ENCODE measurements at regions not wholly inside any gene's neighbourhood (a gene's known extent, or its start where the extent isn't known, plus 50 kb on each side); places are given as distances from the start of the nearest gene placed in this dataset.

- TF ChIP-seq, protein P1, sequence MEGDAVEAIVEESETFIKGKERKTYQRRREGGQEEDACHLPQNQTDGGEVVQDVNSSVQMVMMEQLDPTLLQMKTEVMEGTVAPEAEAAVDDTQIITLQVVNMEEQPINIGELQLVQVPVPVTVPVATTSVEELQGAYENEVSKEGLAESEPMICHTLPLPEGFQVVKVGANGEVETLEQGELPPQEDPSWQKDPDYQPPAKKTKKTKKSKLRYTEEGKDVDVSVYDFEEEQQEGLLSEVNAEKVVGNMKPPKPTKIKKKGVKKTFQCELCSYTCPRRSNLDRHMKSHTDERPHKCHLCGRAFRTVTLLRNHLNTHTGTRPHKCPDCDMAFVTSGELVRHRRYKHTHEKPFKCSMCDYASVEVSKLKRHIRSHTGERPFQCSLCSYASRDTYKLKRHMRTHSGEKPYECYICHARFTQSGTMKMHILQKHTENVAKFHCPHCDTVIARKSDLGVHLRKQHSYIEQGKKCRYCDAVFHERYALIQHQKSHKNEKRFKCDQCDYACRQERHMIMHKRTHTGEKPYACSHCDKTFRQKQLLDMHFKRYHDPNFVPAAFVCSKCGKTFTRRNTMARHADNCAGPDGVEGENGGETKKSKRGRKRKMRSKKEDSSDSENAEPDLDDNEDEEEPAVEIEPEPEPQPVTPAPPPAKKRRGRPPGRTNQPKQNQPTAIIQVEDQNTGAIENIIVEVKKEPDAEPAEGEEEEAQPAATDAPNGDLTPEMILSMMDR (IDR thresholded peaks at IDR 0.05; ENCODE audit: low read depth, low read length): no peak
- no peak for DNase-seq (ENCODE audit: low read depth in 2 of 2)
- H3K4me3 ChIP-seq (replicated peaks in 1 of 2; ENCODE audit: low read depth in 2 of 2, low read length in 2 of 2): no peak overlapping the region
These were observed 164.9 kb downstream of the UFM1 start for GRCh38 chr13:38514575-38514974.

DNA sequence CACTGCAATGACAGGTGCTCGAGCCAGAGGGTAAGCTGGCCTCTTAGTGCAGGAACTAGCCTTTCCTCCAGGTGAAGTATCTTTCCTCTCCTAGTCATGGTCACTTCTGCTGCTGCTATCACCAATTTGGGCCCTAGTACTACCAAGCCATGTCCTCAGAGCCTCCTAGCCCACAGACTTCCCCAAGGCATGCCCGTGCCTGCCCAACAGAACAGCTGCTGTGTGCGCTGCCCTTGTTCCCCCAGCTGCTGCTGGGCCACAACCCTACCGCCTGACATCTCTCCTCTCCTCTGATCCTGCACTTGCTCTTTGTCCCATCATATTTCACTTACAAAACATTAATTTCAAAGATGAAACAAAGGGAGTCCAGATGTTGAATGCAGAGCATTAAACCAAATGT lies 168.5 kb upstream of the FREM2 start:
- TF ChIP-seq, protein P1 (IDR thresholded peaks at IDR 0.05; ENCODE audit: low read depth, low read length): no peak
- H3K4me3 ChIP-seq (replicated peaks in 1 of 2; ENCODE audit: low read depth in 2 of 2, low read length in 2 of 2): no peak overlapping the region
- no peak for DNase-seq (ENCODE audit: low read depth in 2 of 2)

DNA sequence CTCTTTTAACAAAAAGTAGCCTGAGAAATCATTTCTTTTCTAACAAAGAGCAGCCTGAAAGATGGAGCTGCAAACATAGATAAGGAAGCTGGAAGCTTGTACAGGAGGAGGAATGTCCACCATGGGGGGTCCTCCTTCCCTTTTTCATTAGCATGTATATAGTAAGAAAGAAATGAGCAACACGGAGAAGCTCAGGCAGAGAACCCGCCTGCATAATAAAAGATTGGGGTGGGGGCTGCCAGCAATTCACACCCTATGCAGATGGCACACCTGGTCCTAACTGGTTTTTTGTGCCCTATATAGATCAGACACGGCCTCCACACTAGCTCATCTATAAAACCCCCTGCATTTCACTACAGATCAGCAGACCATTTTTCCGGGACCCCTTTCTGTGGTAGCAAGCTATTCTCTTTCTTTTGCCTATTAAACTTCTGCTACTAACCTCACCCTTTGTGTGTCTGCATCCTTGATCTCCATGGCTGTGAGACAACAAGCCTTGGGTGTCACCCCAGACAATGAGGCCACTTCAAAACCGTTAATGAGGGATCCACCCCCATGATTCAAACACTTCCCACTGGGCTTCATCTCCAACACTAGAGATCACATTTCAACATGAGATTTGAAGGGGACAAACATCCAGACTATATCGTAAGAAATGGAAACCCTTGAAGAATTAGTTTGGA lies 167.5 kb upstream of the FREM2 start:
- TF ChIP-seq, protein P1 (IDR thresholded peaks at IDR 0.05; ENCODE audit: low read depth, low read length): no peak
- no peak for DNase-seq (ENCODE audit: low read depth in 2 of 2)
- H3K4me3 ChIP-seq (replicated peaks in 1 of 2; ENCODE audit: low read depth in 2 of 2, low read length in 2 of 2): no peak overlapping the region

- H3K4me3 ChIP-seq (replicated peaks in 1 of 2; ENCODE audit: low read depth in 2 of 2, low read length in 2 of 2): no peak overlapping the region
- TF ChIP-seq, protein P1 (IDR thresholded peaks at IDR 0.05; ENCODE audit: low read depth, low read length): no peak
- DNase-seq (ENCODE audit: low read depth in 2 of 2): no peak
These were observed 166.8 kb upstream of the FREM2 start for GRCh38 chr13:38520041-38520440.

- no peak for DNase-seq (ENCODE audit: low read depth in 2 of 2)
- TF ChIP-seq, protein P1 (IDR thresholded peaks at IDR 0.05; ENCODE audit: low read depth, low read length): no peak
- no peak overlapping the region for H3K4me3 ChIP-seq (replicated peaks in 1 of 2; ENCODE audit: low read depth in 2 of 2, low read length in 2 of 2)
These were observed 159.7 kb upstream of the FREM2 start for GRCh38 chr13:38527140-38527539.

DNA sequence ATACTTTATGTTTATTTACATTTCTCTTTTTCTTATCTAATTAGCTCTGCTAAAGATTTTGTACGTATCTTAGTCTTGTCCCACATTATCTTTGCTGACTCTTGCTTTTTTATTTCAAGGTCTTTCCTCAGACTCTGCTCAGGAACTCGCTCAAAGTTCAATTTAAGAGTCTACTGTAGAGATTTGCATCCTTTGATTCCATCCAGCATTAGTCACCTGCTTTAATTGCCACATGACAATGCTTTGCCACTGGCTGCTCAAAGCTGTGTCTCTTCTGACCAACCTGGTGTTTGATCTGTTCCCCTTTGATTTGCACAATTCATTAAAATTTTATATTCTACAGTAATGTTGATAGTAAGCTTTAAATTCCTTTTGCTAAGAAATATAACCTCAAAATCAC lies 157.9 kb upstream of the FREM2 start:
- DNase-seq (ENCODE audit: low read depth in 2 of 2): no peak
- H3K4me3 ChIP-seq (replicated peaks in 1 of 2; ENCODE audit: low read depth in 2 of 2, low read length in 2 of 2): no peak overlapping the region
- TF ChIP-seq, protein P1 (IDR thresholded peaks at IDR 0.05; ENCODE audit: low read depth, low read length): no peak

GRCh38 chr13:38530492-38530891 lies 156.4 kb upstream of the FREM2 start:
- H3K4me3 ChIP-seq (replicated peaks in 1 of 2; ENCODE audit: low read depth in 2 of 2, low read length in 2 of 2): no peak overlapping the region
- peak; percentile 31 to 43 for DNase-seq (ENCODE audit: low read depth in 2 of 2)
- TF ChIP-seq, protein P1 (IDR thresholded peaks at IDR 0.05; ENCODE audit: low read depth, low read length): peak; percentile 22
